SHP77 (cell line): ENCODE measurements at regions not wholly inside any gene's neighbourhood (a gene's known extent, or its start where the extent isn't known, plus 50 kb on each side); places are given as distances from the start of the nearest gene placed in this dataset.

ENCODE experiments used
- DNase-seq, 2 experiments: peaks; one replicate each; lab custom pipeline; 2025; lab: John Stamatoyannopoulos, UW

DNA sequence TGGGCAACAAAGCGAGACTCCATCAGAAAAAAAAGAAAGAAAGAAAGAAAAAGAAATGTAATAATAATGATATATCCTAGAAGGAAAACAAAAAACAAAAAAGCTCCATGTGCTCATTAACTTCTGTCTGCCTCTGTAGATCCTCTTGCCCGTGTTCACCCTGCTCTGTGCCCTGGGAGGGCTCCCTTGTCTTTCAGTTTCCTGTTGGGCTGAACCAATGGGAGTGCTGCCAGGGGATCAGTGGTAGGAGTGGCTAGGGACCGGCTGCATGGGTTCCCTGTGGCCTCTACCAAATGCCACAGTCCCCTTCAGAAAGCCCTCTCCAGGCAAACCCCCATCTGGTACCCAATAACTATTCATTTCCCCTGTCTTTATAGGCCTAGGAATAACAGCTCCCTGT lies 51.8 kb upstream of the PARD3 start:
- DNase-seq, result no peak
